ENCODE measurements at regions not wholly inside any gene's neighbourhood (a gene's known extent, or its start where the extent isn't known, plus 50 kb on each side); places are given as distances from the start of the nearest gene placed in this dataset.

DNA sequence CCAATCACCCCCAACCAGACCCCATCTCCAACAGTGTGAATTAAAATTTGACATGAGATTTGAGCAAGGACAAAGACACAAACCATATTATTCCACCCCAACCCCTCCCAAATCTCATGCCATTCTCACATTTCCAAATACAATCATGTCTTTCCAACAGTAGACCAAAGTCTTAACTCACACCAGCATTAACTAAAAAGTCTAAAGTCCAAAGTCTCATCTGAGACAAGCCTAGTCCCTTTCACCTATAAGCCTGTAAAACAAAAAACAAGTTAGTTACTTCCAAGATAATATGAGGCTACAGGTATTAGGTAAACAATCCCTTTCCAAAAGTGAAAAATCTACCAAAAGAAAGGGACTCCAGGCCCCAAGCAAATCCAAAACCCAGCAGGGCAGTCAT lies 140.6 kb upstream of the NR4A3 start:
- TF ChIP-seq, protein P1, sequence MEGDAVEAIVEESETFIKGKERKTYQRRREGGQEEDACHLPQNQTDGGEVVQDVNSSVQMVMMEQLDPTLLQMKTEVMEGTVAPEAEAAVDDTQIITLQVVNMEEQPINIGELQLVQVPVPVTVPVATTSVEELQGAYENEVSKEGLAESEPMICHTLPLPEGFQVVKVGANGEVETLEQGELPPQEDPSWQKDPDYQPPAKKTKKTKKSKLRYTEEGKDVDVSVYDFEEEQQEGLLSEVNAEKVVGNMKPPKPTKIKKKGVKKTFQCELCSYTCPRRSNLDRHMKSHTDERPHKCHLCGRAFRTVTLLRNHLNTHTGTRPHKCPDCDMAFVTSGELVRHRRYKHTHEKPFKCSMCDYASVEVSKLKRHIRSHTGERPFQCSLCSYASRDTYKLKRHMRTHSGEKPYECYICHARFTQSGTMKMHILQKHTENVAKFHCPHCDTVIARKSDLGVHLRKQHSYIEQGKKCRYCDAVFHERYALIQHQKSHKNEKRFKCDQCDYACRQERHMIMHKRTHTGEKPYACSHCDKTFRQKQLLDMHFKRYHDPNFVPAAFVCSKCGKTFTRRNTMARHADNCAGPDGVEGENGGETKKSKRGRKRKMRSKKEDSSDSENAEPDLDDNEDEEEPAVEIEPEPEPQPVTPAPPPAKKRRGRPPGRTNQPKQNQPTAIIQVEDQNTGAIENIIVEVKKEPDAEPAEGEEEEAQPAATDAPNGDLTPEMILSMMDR (IDR thresholded peaks at IDR 0.05), result no peak
- TF ChIP-seq POLR2A (IDR thresholded peaks at IDR 0.05) (no peak), POLR2AphosphoS5 (IDR thresholded peaks at IDR 0.05) (no peak)
